OCI-LY1 (cell line): ENCODE measurements at regions not wholly inside any gene's neighbourhood (a gene's known extent, or its start where the extent isn't known, plus 50 kb on each side); places are given as distances from the start of the nearest gene placed in this dataset.

Source experiments
- CTCF ChIP-seq: fragments of 200-600 bp; sonication (generic), shearing (Covaris generic); IDR thresholded peaks from 2 replicates; pipeline ENCODE4 v1.5.1; 2017; ENCODE audit warnings: mild to moderate bottlenecking, antibody characterized with exemption, low read length, moderate library complexity, mixed read lengths
- EZH2 ChIP-seq: fragments of 200-600 bp; sonication (generic), shearing (Covaris generic); IDR thresholded peaks from 2 replicates; pipeline ENCODE4 v1.8.0; 2017; ENCODE audit warnings: borderline replicate concordance, mixed run types, mild to moderate bottlenecking, antibody characterized with exemption, low read length, moderate library complexity, mixed read lengths

GRCh38 chr1:70706381-70707037, 295.4 kb downstream of the CTH start:
- TF ChIP-seq CTCF (no peak), EZH2 (no peak)
